ENCODE measurements at regions not wholly inside any gene's neighbourhood (a gene's known extent, or its start where the extent isn't known, plus 50 kb on each side); places are given as distances from the start of the nearest gene placed in this dataset.

- H3K36me3 ChIP-seq (ENCODE audit: control insufficient read depth, insufficient read depth, low read length), result no peaks in the 10 kb centered on the region
- no peak overlapping the region for H3K27ac ChIP-seq (ENCODE audit: low read depth, low read length, severe bottlenecking)
- H3K9me3 ChIP-seq (ENCODE audit: control insufficient read depth, low read length), result peaks cover 9% of the 10 kb centered on the region
- no peak overlapping the region for H3K4me3 ChIP-seq (ENCODE audit: extremely low read depth, insufficient read depth, low read length, poor library complexity, severe bottlenecking)
- 89 to 94% methylated on average over 12 of the region's 14 CpGs for WGBS, 2 experiments (ENCODE audit: insufficient coverage in 2 of 2)
- no peaks in the 10 kb centered on the region for H3K4me1 ChIP-seq (ENCODE audit: control insufficient read depth, insufficient read depth, low read length, poor library complexity, severe bottlenecking)
These were observed 278.0 kb downstream of the SMOC2 start for GRCh38 chr6:168718821-168719475.

Measured in mesodermal cell (in vitro differentiated cells).